Suprapubic skin (tissue), 4 donors: ENCODE measurements at regions not wholly inside any gene's neighbourhood (a gene's known extent, or its start where the extent isn't known, plus 50 kb on each side); places are given as distances from the start of the nearest gene placed in this dataset.

Experiments used
- EP300 ChIP-seq: sonication (generic); formaldehyde crosslinking; IDR thresholded peaks from one replicate; pipeline ENCODE4 v1.6.1; 2017; ENCODE audit warnings: antibody characterized with exemption
- POLR2AphosphoS5 ChIP-seq, 3 donors: sonication (generic); formaldehyde crosslinking; IDR thresholded peaks; one replicate each; pipeline ENCODE4 v1.6.1; 2017; ENCODE audit warnings: antibody characterized with exemption in 3 of 3
- TF ChIP-seq, protein P1 (sequence below), 2 donors: fragments of 200-600 bp in 1 of 2; fragments of 450-650 bp in 1 of 2; sonication (generic) in 1 of 2; IDR thresholded peaks; one replicate each; pipeline ENCODE4 v1.5.1; 2016 to 2019; ENCODE audit warnings: antibody characterized with exemption in 2 of 2, mild to moderate bottlenecking in 1 of 2, moderate library complexity in 1 of 2

DNA sequence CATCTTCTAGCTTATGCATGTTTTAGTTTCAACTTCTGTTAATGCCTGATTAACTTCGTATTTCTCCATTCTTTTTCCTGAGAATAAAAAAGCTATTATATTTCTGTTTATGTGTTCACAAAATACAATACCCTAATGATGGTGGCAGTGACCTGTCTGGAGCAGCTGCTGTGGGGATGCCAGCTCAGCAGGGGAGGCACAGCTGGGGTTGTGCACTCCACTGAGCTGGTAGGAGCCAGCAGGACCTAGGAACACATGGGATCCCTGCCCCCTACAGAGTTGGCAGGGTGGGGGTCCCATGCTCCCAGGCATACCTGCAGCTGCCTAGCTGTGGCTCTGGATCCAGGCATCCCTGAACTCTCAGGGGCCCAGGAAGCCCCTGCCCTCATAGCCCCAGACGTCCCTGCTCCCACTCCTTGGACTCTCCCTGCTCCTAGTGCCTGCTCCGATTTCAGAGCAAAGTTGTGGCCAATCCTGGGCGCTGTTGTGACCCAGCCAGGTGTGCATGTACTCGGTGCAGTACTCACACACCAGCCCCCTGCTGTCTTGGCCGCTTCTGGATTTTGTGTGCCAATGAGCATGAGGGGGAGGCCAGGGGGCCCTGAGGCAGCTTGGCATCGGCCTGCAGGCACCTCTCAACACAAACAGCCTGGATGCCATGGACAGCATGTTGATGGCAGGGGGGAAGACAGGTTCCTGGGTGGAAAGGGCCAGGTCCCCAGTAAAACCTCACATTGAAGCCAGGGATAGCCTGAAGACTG lies 546.0 kb downstream of the ZNF804A start:
- TF ChIP-seq, protein P1, sequence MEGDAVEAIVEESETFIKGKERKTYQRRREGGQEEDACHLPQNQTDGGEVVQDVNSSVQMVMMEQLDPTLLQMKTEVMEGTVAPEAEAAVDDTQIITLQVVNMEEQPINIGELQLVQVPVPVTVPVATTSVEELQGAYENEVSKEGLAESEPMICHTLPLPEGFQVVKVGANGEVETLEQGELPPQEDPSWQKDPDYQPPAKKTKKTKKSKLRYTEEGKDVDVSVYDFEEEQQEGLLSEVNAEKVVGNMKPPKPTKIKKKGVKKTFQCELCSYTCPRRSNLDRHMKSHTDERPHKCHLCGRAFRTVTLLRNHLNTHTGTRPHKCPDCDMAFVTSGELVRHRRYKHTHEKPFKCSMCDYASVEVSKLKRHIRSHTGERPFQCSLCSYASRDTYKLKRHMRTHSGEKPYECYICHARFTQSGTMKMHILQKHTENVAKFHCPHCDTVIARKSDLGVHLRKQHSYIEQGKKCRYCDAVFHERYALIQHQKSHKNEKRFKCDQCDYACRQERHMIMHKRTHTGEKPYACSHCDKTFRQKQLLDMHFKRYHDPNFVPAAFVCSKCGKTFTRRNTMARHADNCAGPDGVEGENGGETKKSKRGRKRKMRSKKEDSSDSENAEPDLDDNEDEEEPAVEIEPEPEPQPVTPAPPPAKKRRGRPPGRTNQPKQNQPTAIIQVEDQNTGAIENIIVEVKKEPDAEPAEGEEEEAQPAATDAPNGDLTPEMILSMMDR (IDR thresholded peaks at IDR 0.05), result no peak
- TF ChIP-seq EP300 (no peak), POLR2AphosphoS5 (IDR thresholded peaks at IDR 0.05) (no peak)
